IPS-15b (cell line): ENCODE measurements at regions not wholly inside any gene's neighbourhood (a gene's known extent, or its start where the extent isn't known, plus 50 kb on each side); places are given as distances from the start of the nearest gene placed in this dataset.

ENCODE experiments used
- H3K27me3 ChIP-seq: one replicate; pipeline ENCODE4 v1.6.1; 2013; ENCODE audit warnings: low read length; ENCODE audit not compliant: control insufficient read depth, insufficient read depth
- H3K36me3 ChIP-seq: one replicate; pipeline ENCODE4 v1.6.1; 2013; ENCODE audit warnings: low read length; ENCODE audit not compliant: control insufficient read depth, insufficient read depth
- H3K4me1 ChIP-seq: one replicate; pipeline ENCODE4 v1.6.1; 2013; ENCODE audit warnings: mild to moderate bottlenecking, low read length; ENCODE audit not compliant: control insufficient read depth, insufficient read depth
- H3K4me3 ChIP-seq: one replicate; pipeline ENCODE4 v1.5.1; 2013; ENCODE audit warnings: low read depth, low read length
- H3K9ac ChIP-seq: one replicate; pipeline ENCODE4 v1.6.1; 2013; ENCODE audit warnings: low read depth, mild to moderate bottlenecking, low read length
- H3K9me3 ChIP-seq: one replicate; pipeline ENCODE4 v1.6.1; 2013; ENCODE audit warnings: mild to moderate bottlenecking, low read length; ENCODE audit not compliant: control insufficient read depth, insufficient read depth

GRCh38 chr5:105840800-105841199 lies 1829.9 kb downstream of the EFNA5 start:
- H3K4me1 ChIP-seq: no peaks in the 10 kb centered on the region
- no peak overlapping the region for H3K9ac ChIP-seq
- no peaks in the 10 kb centered on the region for H3K36me3 ChIP-seq
- no peaks in the 10 kb centered on the region for H3K27me3 ChIP-seq
- no peaks in the 10 kb centered on the region for H3K9me3 ChIP-seq
- no peak overlapping the region for H3K4me3 ChIP-seq

DNA sequence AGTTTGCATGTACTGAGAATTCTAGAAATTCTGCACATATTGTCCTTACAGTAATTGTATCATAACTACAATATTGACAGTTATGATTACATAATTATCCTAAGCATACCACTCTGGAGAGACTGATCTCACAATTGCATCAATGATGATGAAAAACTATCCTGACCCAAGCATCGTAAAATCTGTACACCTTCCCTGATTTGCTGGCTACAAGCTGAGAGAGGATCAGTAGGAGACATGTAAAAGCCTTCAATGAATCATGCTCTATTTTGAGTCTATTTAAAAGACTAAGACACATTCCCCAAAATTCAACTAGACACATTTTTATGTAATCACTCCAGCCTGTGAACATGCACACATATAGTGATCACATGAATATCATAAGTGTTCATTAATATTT lies 1833.8 kb downstream of the EFNA5 start:
- Histone ChIP-seq H3K9me3 (no peaks in the 10 kb centered on the region), H3K4me1 (no peaks in the 10 kb centered on the region), H3K4me3 (no peak overlapping the region), H3K27me3 (no peaks in the 10 kb centered on the region), H3K9ac (no peak overlapping the region), H3K36me3 (no peaks in the 10 kb centered on the region)

GRCh38 chr5:105836268-105836667 lies 1834.5 kb downstream of the EFNA5 start:
- Histone ChIP-seq H3K9me3 (no peaks in the 10 kb centered on the region), H3K36me3 (no peaks in the 10 kb centered on the region), H3K9ac (no peak overlapping the region), H3K4me1 (no peaks in the 10 kb centered on the region), H3K4me3 (no peak overlapping the region), H3K27me3 (no peaks in the 10 kb centered on the region)

- H3K9ac ChIP-seq: no peak overlapping the region
- no peaks in the 10 kb centered on the region for H3K4me1 ChIP-seq
- H3K36me3 ChIP-seq: no peaks in the 10 kb centered on the region
- no peaks in the 10 kb centered on the region for H3K9me3 ChIP-seq
- H3K27me3 ChIP-seq: no peaks in the 10 kb centered on the region
- no peak overlapping the region for H3K4me3 ChIP-seq
Measured at GRCh38 chr5:105828821-105829220, 1841.9 kb downstream of the EFNA5 start.

- H3K4me3 ChIP-seq: no peak overlapping the region
- H3K9ac ChIP-seq: no peak overlapping the region
- no peaks in the 10 kb centered on the region for H3K9me3 ChIP-seq
- H3K36me3 ChIP-seq: no peaks in the 10 kb centered on the region
- H3K27me3 ChIP-seq: no peaks in the 10 kb centered on the region
- H3K4me1 ChIP-seq: no peaks in the 10 kb centered on the region
Measured at GRCh38 chr5:105821800-105822199, 1848.9 kb downstream of the EFNA5 start.

- no peaks in the 10 kb centered on the region for H3K9me3 ChIP-seq
- no peaks in the 10 kb centered on the region for H3K27me3 ChIP-seq
- H3K36me3 ChIP-seq: no peaks in the 10 kb centered on the region
- H3K9ac ChIP-seq: no peak overlapping the region
- H3K4me1 ChIP-seq: no peaks in the 10 kb centered on the region
- no peak overlapping the region for H3K4me3 ChIP-seq
Measured at GRCh38 chr5:105817914-105818313, 1852.8 kb downstream of the EFNA5 start.

DNA sequence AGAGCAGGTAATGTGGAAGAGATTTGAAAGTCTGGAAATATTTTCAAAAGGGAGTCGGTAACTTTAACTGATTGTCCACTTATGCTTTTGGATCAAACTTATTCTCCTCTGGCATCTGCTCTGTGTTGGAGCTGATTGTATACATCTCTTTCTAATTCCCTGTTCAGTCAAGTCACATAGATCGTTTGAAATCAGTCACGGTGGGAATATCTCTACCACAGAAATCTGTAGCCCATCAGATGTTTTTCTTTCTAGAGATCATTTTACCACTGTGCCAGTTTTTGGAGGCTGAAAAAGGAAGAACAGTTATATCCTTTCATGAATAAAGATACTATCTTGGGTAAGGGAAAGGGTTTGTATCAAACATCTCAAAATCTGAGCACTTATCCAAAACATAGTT lies 1853.3 kb downstream of the EFNA5 start:
- H3K4me1 ChIP-seq: no peaks in the 10 kb centered on the region
- H3K27me3 ChIP-seq: no peaks in the 10 kb centered on the region
- H3K36me3 ChIP-seq: no peaks in the 10 kb centered on the region
- H3K9me3 ChIP-seq: no peaks in the 10 kb centered on the region
- H3K9ac ChIP-seq: no peak overlapping the region
- no peak overlapping the region for H3K4me3 ChIP-seq

DNA sequence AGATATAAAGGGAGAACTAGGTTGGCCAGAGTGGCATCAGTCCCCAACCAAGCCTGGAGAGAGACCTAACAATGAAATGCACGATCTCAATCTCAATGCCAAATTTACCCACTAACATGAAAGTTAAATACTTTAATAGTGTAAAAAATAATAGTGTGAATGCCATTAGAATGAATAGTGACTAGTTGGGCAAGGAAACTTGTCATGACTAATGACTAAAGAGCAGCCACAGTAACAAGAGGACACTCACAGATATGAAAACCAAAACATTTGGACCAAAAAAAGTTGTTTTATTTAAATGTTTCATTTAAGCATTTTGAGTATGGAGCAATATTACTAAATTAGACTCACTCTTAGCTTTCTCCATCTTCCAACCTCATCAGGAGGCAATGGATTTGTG lies 1853.8 kb downstream of the EFNA5 start:
- Histone ChIP-seq H3K9me3 (no peaks in the 10 kb centered on the region), H3K4me3 (no peak overlapping the region), H3K27me3 (no peaks in the 10 kb centered on the region), H3K9ac (no peak overlapping the region), H3K4me1 (no peaks in the 10 kb centered on the region), H3K36me3 (no peaks in the 10 kb centered on the region)

GRCh38 chr5:105812304-105812703 lies 1858.4 kb downstream of the EFNA5 start:
- H3K4me1 ChIP-seq: no peaks in the 10 kb centered on the region
- no peak overlapping the region for H3K9ac ChIP-seq
- no peaks in the 10 kb centered on the region for H3K27me3 ChIP-seq
- no peaks in the 10 kb centered on the region for H3K9me3 ChIP-seq
- H3K4me3 ChIP-seq: no peak overlapping the region
- no peaks in the 10 kb centered on the region for H3K36me3 ChIP-seq

DNA sequence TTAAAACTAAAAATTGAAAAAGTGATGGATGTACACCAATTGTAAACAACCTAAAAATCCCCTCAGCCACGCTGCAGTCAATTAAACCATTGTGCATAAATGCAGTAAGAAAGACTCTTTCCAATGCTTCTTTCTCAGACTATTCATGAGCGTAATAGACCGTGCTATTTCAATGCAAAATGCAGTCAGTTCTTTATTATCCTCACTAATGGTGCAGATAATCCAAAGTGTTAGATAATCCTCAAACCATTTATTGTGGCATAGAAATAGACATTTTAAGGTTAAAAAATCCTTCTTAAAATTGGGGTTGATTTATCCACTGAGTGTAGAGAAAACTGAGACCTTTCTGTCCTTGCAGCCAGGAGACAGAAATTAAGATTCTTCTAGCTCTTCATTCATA lies 1862.8 kb downstream of the EFNA5 start:
- Histone ChIP-seq H3K36me3 (no peaks in the 10 kb centered on the region), H3K4me1 (no peaks in the 10 kb centered on the region), H3K27me3 (no peaks in the 10 kb centered on the region), H3K9me3 (peaks cover 8% of the 10 kb centered on the region), H3K4me3 (no peak overlapping the region), H3K9ac (no peak overlapping the region)

GRCh38 chr5:105807290-105807689 lies 1863.4 kb downstream of the EFNA5 start:
- no peak overlapping the region for H3K4me3 ChIP-seq
- peaks cover 8% of the 10 kb centered on the region for H3K9me3 ChIP-seq
- H3K9ac ChIP-seq: no peak overlapping the region
- no peaks in the 10 kb centered on the region for H3K27me3 ChIP-seq
- no peaks in the 10 kb centered on the region for H3K36me3 ChIP-seq
- no peaks in the 10 kb centered on the region for H3K4me1 ChIP-seq

DNA sequence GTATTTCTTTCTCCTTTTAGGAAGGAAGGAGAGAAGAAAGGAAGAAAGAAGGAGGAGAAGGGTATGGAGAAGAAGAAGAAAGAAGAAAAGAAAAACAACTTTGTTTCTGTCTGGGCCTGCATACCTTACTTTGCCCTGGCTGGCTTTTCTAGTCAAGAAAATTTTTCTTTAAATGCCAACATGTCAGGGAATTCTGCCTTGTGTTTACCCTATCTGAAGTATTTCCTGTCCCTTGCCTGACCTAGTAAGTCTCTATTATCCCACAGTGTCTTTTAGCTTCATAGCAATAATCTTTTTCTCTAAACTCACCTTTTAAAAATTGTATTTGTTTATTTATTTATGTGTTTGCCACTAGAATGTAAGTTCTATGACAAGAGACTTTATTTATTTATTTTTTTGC lies 1864.1 kb downstream of the EFNA5 start:
- Histone ChIP-seq H3K36me3 (no peaks in the 10 kb centered on the region), H3K4me1 (no peaks in the 10 kb centered on the region), H3K4me3 (no peak overlapping the region), H3K9me3 (peaks cover 8% of the 10 kb centered on the region), H3K9ac (no peak overlapping the region), H3K27me3 (no peaks in the 10 kb centered on the region)

DNA sequence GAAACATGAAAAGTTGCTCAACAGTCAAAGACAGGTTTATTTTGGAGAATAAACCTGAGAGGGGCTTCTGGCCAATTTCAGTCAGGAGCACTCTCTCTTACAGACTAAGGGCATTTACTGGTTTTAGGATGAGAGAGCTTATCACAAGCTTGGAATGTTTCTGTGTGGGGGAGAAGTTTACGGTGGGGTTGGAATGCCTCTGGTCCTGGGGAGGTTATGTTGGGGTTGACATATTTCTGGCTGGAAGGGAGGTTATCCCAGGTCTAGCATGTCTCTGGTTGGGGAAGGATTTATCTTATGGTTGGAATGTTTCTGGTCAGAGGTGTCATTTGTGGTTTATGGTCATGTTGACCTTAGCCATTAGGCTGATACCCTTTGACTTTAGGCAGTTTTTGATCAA lies 1867.3 kb downstream of the EFNA5 start:
- Histone ChIP-seq H3K36me3 (no peaks in the 10 kb centered on the region), H3K9ac (no peak overlapping the region), H3K9me3 (peaks cover 8% of the 10 kb centered on the region)

More for the DNA sequence above, 1867.3 kb downstream of the EFNA5 start:
- Histone ChIP-seq H3K4me1 (no peaks in the 10 kb centered on the region), H3K4me3 (no peak overlapping the region), H3K27me3 (no peaks in the 10 kb centered on the region)
